ENCODE measurements at regions not wholly inside any gene's neighbourhood (a gene's known extent, or its start where the extent isn't known, plus 50 kb on each side); places are given as distances from the start of the nearest gene placed in this dataset.

GRCh38 chr1:101107496-101108110 is 82.0 kb upstream of the DPH5 start (continued):
- TF ChIP-seq EZH2phosphoT487 (IDR thresholded peaks at IDR 0.05; ENCODE audit: unreplicated experiment) (no peak), ETS1 (IDR thresholded peaks at IDR 0.05) (no peak), JUNB (IDR thresholded peaks at IDR 0.05; ENCODE audit: unreplicated experiment) (no peak), NANOG (IDR thresholded peaks at IDR 0.05; ENCODE audit: borderline replicate concordance) (no peak), STAT1 (IDR thresholded peaks at IDR 0.05; ENCODE audit: unreplicated experiment) (no peak), EZH2 (IDR thresholded peaks at IDR 0.05; ENCODE audit: low read depth, unreplicated experiment) (no peak), REST (IDR thresholded peaks at IDR 0.05; ENCODE audit: unreplicated experiment) (no peak)

GRCh38 chr1:101105877-101106276 is 80.3 kb upstream of the DPH5 start:
- no peaks in the 10 kb centered on the region for H3K27me3 Mint-ChIP-seq (ENCODE audit: insufficient read depth, low read depth, poor library complexity)
- H3K27ac ChIP-seq (ENCODE audit: low read depth): no peak overlapping the region
- H3K4me3 Mint-ChIP-seq: no peak overlapping the region
- H3K27ac Mint-ChIP-seq: no peak overlapping the region
- H3K9me3 Mint-ChIP-seq: no peaks in the 10 kb centered on the region
- H3K9me2 ChIP-seq (ENCODE audit: insufficient read depth): no peaks in the 10 kb centered on the region
- H3K4me3 ChIP-seq: no peak overlapping the region
- ATAC-seq (no peak), DNase-seq (ENCODE audit: low spot score) (no peak)
- H3K4me2 ChIP-seq: no peak overlapping the region
- H3F3A ChIP-seq (replicated peaks; ENCODE audit: low read depth): no peaks in the 10 kb centered on the region
- no peaks in the 10 kb centered on the region for H3K27me3 ChIP-seq (ENCODE audit: insufficient read depth)
- no peaks in the 10 kb centered on the region for H3K36me3 Mint-ChIP-seq (ENCODE audit: low read depth)
- no peaks in the 10 kb centered on the region for H3K4me1 ChIP-seq (ENCODE audit: insufficient read depth)
- H4K20me1 ChIP-seq (replicated peaks; ENCODE audit: insufficient read depth): no peaks in the 10 kb centered on the region
- no peak overlapping the region for H2AFZ ChIP-seq
- 0 out of 3 replicates have a peak, but pooled peaks cover 3% of the 10 kb centered on the region for H3K4me1 Mint-ChIP-seq
- no peaks in the 10 kb centered on the region for H3K79me2 ChIP-seq (replicated peaks; ENCODE audit: insufficient read depth)
- H3K36me3 ChIP-seq (ENCODE audit: insufficient read depth): no peaks in the 10 kb centered on the region
- TF ChIP-seq POLR2AphosphoS5 (IDR thresholded peaks at IDR 0.05; ENCODE audit: low read depth): no peak
- no peak for TF ChIP-seq NANOG (IDR thresholded peaks at IDR 0.05; ENCODE audit: borderline replicate concordance)
- no peak for TF ChIP-seq CREB1 (CRISPR knock-in tag; IDR thresholded peaks at IDR 0.05; ENCODE audit: low read depth)
- no peak for TF ChIP-seq CTCF (conservative IDR thresholded peaks at IDR 0.05; ENCODE audit: low read depth in 2 of 2)
- no peak for TF ChIP-seq ZNF331 (CRISPR knock-in tag; IDR thresholded peaks at IDR 0.05; ENCODE audit: low read depth)
- no peak for TF ChIP-seq EZH2 (IDR thresholded peaks at IDR 0.05; ENCODE audit: low read depth, unreplicated experiment)
- TF ChIP-seq ZNF462 (CRISPR knock-in tag; IDR thresholded peaks at IDR 0.05): no peak
- TF ChIP-seq ZNF114 (CRISPR knock-in tag; IDR thresholded peaks at IDR 0.05): no peak
- no peak for TF ChIP-seq JUNB (IDR thresholded peaks at IDR 0.05; ENCODE audit: unreplicated experiment)

Measured in GM23338 (cell line).